ENCODE measurements at regions not wholly inside any gene's neighbourhood (a gene's known extent, or its start where the extent isn't known, plus 50 kb on each side); places are given as distances from the start of the nearest gene placed in this dataset.

DNA sequence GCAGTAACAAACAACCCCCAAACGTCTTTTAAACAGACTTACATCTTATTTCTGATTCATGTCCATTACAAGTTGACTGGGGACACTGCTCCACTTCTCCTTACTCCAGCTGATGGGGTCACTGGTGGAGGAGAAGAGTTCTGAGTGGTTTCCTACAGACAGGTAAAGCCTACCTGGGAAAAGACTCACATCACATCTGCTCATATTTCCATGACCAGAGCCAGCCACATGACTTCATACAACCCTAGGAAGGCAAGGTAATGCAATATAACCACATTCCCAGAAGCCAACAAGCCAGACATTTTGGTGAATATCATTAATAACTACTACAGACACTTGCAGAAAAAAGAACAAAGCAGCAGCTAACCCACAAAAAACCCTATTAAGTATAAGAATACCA lies 90.5 kb upstream of the IRX6 start:
- BruUV-seq (replicated peaks): no TSS peak
- CTCF ChIA-PET: no interaction called here
- intact Hi-C loops (cut with micrococcal nuclease; ENCODE audit: unreplicated experiment): no loop called here
- H3K4me3 ChIP-seq (ENCODE audit: low read depth in 2 of 2, low read length in 2 of 2): no peak overlapping the region
- in situ Hi-C loops (cut with HindIII; ENCODE audit: low pct_unique_long_range_greater_than_20kb, low sequenced_read_pairs): no loop called here
- ATAC-seq: no peak
- H3K27me3 ChIP-seq (ENCODE audit: control insufficient read depth, insufficient read depth, low read length): no peaks in the 10 kb centered on the region
- TF ChIP-seq, protein P1, sequence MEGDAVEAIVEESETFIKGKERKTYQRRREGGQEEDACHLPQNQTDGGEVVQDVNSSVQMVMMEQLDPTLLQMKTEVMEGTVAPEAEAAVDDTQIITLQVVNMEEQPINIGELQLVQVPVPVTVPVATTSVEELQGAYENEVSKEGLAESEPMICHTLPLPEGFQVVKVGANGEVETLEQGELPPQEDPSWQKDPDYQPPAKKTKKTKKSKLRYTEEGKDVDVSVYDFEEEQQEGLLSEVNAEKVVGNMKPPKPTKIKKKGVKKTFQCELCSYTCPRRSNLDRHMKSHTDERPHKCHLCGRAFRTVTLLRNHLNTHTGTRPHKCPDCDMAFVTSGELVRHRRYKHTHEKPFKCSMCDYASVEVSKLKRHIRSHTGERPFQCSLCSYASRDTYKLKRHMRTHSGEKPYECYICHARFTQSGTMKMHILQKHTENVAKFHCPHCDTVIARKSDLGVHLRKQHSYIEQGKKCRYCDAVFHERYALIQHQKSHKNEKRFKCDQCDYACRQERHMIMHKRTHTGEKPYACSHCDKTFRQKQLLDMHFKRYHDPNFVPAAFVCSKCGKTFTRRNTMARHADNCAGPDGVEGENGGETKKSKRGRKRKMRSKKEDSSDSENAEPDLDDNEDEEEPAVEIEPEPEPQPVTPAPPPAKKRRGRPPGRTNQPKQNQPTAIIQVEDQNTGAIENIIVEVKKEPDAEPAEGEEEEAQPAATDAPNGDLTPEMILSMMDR (IDR thresholded peaks at IDR 0.05): no peak
- TF ChIP-seq TCF7L2 (IDR thresholded peaks at IDR 0.05; ENCODE audit: low read depth, low read length): no peak
- no peak for TF ChIP-seq SIN3A (IDR thresholded peaks at IDR 0.05; ENCODE audit: borderline replicate concordance, insufficient read depth, low read depth, low read length)
- TF ChIP-seq, protein P2, sequence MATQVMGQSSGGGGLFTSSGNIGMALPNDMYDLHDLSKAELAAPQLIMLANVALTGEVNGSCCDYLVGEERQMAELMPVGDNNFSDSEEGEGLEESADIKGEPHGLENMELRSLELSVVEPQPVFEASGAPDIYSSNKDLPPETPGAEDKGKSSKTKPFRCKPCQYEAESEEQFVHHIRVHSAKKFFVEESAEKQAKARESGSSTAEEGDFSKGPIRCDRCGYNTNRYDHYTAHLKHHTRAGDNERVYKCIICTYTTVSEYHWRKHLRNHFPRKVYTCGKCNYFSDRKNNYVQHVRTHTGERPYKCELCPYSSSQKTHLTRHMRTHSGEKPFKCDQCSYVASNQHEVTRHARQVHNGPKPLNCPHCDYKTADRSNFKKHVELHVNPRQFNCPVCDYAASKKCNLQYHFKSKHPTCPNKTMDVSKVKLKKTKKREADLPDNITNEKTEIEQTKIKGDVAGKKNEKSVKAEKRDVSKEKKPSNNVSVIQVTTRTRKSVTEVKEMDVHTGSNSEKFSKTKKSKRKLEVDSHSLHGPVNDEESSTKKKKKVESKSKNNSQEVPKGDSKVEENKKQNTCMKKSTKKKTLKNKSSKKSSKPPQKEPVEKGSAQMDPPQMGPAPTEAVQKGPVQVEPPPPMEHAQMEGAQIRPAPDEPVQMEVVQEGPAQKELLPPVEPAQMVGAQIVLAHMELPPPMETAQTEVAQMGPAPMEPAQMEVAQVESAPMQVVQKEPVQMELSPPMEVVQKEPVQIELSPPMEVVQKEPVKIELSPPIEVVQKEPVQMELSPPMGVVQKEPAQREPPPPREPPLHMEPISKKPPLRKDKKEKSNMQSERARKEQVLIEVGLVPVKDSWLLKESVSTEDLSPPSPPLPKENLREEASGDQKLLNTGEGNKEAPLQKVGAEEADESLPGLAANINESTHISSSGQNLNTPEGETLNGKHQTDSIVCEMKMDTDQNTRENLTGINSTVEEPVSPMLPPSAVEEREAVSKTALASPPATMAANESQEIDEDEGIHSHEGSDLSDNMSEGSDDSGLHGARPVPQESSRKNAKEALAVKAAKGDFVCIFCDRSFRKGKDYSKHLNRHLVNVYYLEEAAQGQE (IDR thresholded peaks at IDR 0.05; ENCODE audit: insufficient read depth in 1 of 2, low read depth in 2 of 2, low read length in 1 of 2): no peak
- no peak for TF ChIP-seq POLR2AphosphoS5 (IDR thresholded peaks at IDR 0.05; ENCODE audit: low read depth, low read length)
- H3K4me1 ChIP-seq (ENCODE audit: control insufficient read depth, insufficient read depth, low read length): no peaks in the 10 kb centered on the region
- no peaks in the 10 kb centered on the region for H3K36me3 ChIP-seq (ENCODE audit: control insufficient read depth, insufficient read depth, low read length)
- no peak for DNase-seq (ENCODE audit: low read depth, low spot score)
- H3K9me3 ChIP-seq (ENCODE audit: control insufficient read depth, insufficient read depth, low read depth, low read length): no peaks in the 10 kb centered on the region
- no peak overlapping the region for H3K27ac ChIP-seq (ENCODE audit: low read length)
- POLR2A ChIA-PET: no interaction called here

DNA sequence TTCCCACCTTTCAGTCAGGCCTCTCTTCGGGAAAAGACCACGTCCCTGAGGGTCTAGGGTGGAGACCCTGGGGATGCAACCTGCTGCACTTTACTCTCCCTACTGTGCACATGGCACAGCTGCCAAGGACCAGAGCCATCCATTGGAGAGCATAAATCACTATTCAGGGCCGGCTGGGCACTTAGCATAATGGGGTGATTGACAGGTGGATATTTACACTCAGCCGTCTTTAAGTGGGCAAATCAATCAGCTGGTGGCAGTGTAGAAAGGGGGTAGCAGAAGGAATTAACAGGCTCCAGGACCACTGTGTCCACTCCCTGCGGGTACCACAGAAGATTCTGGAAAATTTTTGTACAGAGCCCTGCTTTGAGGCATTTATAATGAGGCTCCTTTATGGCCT lies 87.3 kb upstream of the IRX6 start:
- no peaks in the 10 kb centered on the region for H3K36me3 ChIP-seq (ENCODE audit: control insufficient read depth, insufficient read depth, low read length)
- TF ChIP-seq SIN3A (IDR thresholded peaks at IDR 0.05; ENCODE audit: borderline replicate concordance, insufficient read depth, low read depth, low read length) (no peak), TCF7L2 (IDR thresholded peaks at IDR 0.05; ENCODE audit: low read depth, low read length) (no peak), POLR2AphosphoS5 (IDR thresholded peaks at IDR 0.05; ENCODE audit: low read depth, low read length) (no peak)
- TF ChIP-seq, protein P1 (IDR thresholded peaks at IDR 0.05): no peak
- TF ChIP-seq, protein P2 (IDR thresholded peaks at IDR 0.05; ENCODE audit: insufficient read depth in 1 of 2, low read depth in 2 of 2, low read length in 1 of 2): no peak
- no TSS peak for BruUV-seq (replicated peaks)
- ATAC-seq (no peak), DNase-seq (ENCODE audit: low read depth, low spot score) (no peak)
- H3K4me3 ChIP-seq (ENCODE audit: low read depth in 2 of 2, low read length in 2 of 2): no peak overlapping the region
- ChIA-PET POLR2A (no interaction called here), CTCF (no interaction called here)
- intact Hi-C loops (cut with micrococcal nuclease; ENCODE audit: unreplicated experiment): no loop called here
- no peak overlapping the region for H3K27ac ChIP-seq (ENCODE audit: low read length)
- no peaks in the 10 kb centered on the region for H3K4me1 ChIP-seq (ENCODE audit: control insufficient read depth, insufficient read depth, low read length)
- H3K27me3 ChIP-seq (ENCODE audit: control insufficient read depth, insufficient read depth, low read length): no peaks in the 10 kb centered on the region; the same call in 1 of the 2 replicates
- in situ Hi-C loops (cut with HindIII; ENCODE audit: low pct_unique_long_range_greater_than_20kb, low sequenced_read_pairs): no loop called here
- no peaks in the 10 kb centered on the region for H3K9me3 ChIP-seq (ENCODE audit: control insufficient read depth, insufficient read depth, low read depth, low read length)

All from Panc1 (cell line).